GM20000 (cell line): ENCODE measurements at regions not wholly inside any gene's neighbourhood (a gene's known extent, or its start where the extent isn't known, plus 50 kb on each side); places are given as distances from the start of the nearest gene placed in this dataset.

Source experiments
- DNase-seq: peaks from one replicate; pipeline ENCODE4 v3.0.0; 2012; ENCODE audit warnings: low spot score
- CTCF ChIP-seq: IDR thresholded peaks from 2 replicates; pipeline ENCODE4 v1.5.1; 2012; ENCODE audit warnings: mild to moderate bottlenecking, control low read depth; ENCODE audit errors: extremely low read depth, missing control alignments

GRCh38 chr18:51248685-51249084, 51.2 kb upstream of the MEX3C start:
- DNase-seq, result no peak
- TF ChIP-seq CTCF, result no peak

DNA sequence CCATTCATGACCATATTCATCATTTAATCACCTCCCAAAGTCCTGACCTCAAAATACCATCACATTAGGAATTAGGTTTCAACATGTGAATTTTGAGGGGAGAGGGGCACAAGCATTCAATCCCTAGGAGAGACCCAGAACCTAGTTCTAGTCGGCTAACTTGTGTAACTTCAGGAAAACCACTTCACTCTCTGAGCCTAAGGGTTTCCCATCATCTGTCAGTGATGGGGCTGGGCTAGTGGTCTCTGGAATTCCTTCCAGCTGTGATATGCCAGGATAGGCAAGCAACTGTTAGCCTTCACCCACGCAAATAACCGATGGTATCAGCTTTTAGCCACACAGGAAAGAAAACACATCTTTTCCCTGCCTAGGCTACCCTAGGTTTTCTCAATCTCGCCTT, 52.5 kb upstream of the MEX3C start:
- no peak for DNase-seq
- no peak for TF ChIP-seq CTCF

- DNase-seq, result no peak
- TF ChIP-seq CTCF, result no peak
These were observed 53.1 kb upstream of the MEX3C start for GRCh38 chr18:51250458-51251024.

DNA sequence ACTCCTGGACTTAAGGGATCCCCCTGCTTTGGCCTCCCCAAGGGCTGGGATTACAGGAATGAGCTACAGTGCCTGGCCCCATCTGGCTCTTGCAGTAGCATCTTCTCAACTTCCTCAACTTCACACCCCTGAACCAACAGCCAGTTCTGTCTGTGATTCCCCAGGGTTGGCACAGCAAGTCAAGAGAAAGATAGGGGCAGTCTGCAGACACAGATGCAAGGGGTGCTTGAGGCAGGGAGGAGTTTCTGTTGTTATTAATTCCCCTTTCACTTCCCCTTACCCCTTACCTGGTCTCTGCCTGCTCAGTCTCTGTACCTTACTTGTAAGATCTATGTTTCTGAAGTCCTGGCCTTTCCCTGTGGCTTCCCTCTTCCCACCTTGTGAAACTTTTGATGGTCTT, 54.1 kb upstream of the MEX3C start:
- DNase-seq, result peak; percentile 48
- TF ChIP-seq CTCF, result no peak

DNA sequence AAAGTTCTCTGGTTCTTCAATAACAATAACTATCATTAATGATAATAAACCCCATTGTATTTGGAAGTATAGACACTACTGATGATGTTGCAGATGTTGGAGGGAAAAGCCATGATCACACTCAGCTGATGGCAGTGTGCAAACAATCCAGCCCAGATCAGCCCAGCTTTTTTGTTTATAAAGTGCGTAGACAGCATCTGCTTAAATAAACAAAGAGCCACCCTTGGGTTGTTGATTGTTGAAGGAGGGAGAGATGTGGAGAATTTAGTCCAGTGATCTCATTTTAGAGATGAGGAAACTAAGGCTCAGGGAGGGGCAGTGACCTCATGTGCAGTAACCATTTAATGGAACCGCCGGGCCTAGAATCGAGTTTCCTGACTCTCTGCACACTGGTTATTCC, 56.0 kb upstream of the MEX3C start:
- DNase-seq, result no peak
- TF ChIP-seq CTCF, result no peak

GRCh38 chr18:51255693-51256092, 58.2 kb upstream of the MEX3C start:
- no peak for TF ChIP-seq CTCF
- DNase-seq, result no peak

GRCh38 chr18:51257150-51257549, 59.7 kb upstream of the MEX3C start:
- no peak for DNase-seq
- TF ChIP-seq CTCF, result no peak
